GM12872 (cell line): ENCODE measurements at regions not wholly inside any gene's neighbourhood (a gene's known extent, or its start where the extent isn't known, plus 50 kb on each side); places are given as distances from the start of the nearest gene placed in this dataset.

Experiments used
- TF ChIP-seq, protein P1 (sequence below): IDR thresholded peaks from 3 replicates; pipeline ENCODE4 v1.5.1; 2011; ENCODE audit warnings: low read depth, mild to moderate bottlenecking, low read length, moderate library complexity; ENCODE audit not compliant: insufficient read depth

DNA sequence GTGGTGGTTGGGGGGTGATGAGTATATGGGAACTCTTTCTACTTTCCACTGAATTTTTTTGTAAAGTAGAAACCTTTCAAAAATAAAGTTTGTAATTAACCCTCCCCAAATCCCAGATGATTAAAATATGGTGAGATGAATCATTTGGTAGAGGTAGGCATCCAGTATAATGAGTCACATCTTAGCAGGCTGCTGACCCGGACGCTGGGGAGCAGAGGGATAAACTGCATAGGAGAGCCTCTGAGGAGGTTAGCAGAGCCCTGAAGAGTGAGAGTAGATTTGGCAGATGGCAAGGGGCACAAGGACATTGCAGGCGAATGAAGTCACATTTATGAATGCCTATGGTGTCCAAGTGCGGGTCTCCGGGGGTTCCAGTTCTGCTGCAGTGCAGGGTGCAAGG, 293.8 kb downstream of the FGF9 start:
- TF ChIP-seq, protein P1, sequence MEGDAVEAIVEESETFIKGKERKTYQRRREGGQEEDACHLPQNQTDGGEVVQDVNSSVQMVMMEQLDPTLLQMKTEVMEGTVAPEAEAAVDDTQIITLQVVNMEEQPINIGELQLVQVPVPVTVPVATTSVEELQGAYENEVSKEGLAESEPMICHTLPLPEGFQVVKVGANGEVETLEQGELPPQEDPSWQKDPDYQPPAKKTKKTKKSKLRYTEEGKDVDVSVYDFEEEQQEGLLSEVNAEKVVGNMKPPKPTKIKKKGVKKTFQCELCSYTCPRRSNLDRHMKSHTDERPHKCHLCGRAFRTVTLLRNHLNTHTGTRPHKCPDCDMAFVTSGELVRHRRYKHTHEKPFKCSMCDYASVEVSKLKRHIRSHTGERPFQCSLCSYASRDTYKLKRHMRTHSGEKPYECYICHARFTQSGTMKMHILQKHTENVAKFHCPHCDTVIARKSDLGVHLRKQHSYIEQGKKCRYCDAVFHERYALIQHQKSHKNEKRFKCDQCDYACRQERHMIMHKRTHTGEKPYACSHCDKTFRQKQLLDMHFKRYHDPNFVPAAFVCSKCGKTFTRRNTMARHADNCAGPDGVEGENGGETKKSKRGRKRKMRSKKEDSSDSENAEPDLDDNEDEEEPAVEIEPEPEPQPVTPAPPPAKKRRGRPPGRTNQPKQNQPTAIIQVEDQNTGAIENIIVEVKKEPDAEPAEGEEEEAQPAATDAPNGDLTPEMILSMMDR = no peak

DNA sequence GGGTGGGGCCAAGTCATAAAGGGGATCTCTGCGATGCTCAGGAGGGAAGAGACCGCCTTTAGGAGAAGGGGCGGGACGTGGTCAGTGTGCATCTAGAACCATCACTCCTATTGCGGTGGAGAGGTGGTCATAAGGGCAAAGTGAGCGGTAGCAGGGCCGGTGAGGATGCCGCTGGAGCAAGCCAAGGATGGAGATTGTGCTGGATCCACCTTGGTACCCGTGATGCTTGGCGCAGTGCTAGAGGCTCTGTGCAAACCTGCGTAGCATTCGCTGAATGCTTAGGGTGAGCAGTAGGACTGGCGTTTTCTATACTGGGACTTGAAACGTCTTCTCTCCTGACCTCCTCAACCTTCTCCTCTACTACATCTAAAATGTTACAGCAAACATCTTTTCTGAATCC, 294.2 kb downstream of the FGF9 start:
- TF ChIP-seq, protein P1 = no peak

DNA sequence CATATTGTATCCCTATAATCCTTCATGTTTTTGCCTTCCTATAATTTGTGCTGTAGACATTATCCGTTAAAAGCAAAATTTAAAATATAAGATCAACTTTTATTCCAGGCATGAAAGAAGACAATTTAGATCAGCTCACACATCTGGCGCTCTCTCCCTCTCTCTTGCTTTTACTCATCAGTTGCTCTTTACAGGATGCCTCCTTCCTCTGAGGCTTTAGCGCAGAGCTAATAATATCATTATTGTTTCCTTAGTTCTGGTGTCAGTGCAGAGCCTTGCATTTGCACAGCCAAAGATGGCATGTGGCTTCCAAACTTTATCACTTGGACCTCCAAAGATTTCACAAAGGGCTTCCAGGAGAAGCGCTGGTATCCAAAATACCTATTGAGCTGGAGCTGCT, 295.1 kb downstream of the FGF9 start:
- TF ChIP-seq, protein P1 = no peak

DNA sequence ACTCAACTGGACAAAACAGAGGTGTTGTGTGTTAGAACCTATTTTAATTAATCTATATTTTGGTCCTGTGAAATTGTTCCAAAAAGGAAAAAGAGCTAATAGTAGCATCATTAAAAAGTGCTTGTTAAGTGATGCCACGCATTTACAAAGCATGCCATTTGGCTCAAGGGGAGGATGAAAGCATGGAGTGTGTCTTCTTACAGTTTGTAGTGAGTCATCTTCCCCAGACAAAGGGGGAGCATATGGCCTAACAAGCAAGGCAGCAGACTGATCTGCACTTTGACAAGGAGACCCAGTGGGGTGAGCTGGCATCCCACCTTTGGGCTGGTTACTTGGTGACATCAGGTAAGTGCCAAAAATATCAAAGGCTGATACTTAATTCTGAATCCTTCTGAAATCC, 297.0 kb downstream of the FGF9 start:
- TF ChIP-seq, protein P1 = no peak

DNA sequence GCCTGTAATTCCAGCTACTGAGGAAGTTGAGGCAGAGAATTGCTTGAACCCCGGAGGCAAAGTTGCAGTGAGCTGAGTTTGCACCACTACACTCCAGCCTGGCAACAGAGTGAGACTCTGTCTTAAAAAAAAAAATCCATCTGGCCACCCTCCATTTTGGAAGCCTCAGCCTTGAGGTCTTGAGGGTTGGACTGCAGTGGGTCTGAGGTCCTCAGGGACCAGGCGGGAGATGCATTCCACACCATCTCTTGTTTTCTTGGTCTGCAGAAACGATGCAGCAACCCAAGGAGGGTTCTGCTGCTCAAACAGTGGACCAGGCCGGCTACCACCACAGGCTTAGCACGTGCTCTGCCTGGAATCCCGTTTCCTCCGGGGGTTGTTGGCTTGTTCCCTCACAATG, 299.3 kb downstream of the FGF9 start:
- TF ChIP-seq, protein P1 = no peak

DNA sequence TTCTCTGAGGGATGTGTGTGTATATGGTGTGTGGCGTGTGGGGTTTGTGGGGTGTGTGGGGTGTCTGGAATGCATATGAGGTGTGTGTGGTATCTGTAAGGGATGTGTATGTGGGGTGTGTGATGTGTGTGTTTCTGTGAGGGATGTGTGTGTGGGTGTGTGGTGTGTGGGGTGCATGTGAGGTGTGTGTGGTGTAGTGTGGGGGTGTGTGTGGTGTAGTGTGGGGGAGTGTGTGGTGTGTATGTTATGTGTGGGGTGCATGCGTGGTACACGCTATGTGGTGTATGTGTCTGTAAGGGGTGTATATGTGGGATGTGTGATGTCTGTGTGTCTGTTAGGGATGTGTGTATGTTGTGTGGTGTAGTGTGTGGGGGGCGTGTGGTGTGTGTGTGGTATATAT, 300.0 kb downstream of the FGF9 start:
- TF ChIP-seq, protein P1 = no peak

DNA sequence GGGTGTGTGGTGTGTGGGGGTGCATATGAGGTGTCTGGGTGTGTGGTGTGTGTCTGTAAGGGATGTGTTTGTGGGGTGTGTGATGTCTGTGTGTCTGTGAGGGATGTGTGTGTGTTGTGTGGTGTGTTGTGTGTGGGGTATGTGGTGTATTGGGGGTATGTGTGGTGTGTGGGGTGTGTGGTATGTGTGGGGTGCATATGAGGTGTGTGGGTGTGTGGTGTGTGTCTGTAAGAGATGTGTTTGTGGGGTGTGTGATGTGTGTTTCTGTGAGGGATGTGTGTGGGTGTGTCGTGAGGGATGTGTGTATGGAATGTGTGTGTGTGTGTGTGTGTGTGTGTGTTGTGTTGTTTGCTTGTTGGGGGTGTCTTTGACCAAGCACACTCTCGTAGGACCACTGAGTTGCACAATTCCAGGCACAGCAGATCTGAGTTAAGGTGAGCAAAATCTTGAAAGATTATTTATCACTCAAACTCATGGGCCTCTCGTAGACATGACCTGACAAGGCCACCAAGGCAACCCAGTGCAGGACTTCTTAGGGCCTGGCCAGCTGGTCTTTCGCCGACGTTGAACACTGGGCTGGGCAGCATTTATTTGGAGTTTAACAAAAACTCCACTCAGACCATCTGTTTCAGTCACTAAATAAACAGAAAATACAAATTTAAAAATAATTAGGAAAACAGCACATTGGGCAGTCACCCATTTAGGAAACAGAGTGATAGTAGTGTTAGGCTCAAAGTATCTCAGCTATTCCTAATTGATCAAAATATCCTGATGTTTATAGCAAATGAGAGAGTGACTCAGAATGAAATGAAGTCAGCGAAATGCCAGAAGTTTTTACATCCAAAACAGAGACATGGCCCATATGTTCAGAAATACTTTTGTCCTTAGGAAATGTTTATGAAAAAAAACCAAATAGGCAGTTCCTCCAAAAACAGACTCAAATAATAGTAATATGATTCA, 301.1 kb downstream of the FGF9 start:
- TF ChIP-seq, protein P1 = no peak
